GM18517 (cell line): ENCODE measurements at regions not wholly inside any gene's neighbourhood (a gene's known extent, or its start where the extent isn't known, plus 50 kb on each side); places are given as distances from the start of the nearest gene placed in this dataset.

Experiments
- ATAC-seq: cut with Tn5 transposase; IDR thresholded peaks from one replicate; pipeline ENCODE4 v1.9.1; 2021; ENCODE audit warnings: mild to moderate bottlenecking, moderate library complexity; ENCODE audit not compliant: unreplicated experiment

GRCh38 chr10:88194041-88194887 lies 330.8 kb downstream of the PTEN start:
- ATAC-seq: no peak

- ATAC-seq: no peak
These were observed 331.5 kb downstream of the PTEN start for GRCh38 chr10:88194961-88195367.

- no peak for ATAC-seq
These were observed 332.4 kb downstream of the PTEN start for GRCh38 chr10:88195841-88196240.

- ATAC-seq: no peak
These were observed 332.9 kb downstream of the PTEN start for GRCh38 chr10:88196291-88196690.

GRCh38 chr10:88198023-88198422 lies 334.6 kb downstream of the PTEN start:
- no peak for ATAC-seq

- ATAC-seq: no peak
These were observed 337.0 kb downstream of the PTEN start for GRCh38 chr10:88200312-88201032.

- ATAC-seq: no peak
These were observed 342.5 kb downstream of the PTEN start for GRCh38 chr10:88205842-88206446.

- ATAC-seq: no peak
These were observed 343.7 kb downstream of the PTEN start for GRCh38 chr10:88207121-88207546.

GRCh38 chr10:88209231-88209630 lies 345.8 kb downstream of the PTEN start:
- no peak for ATAC-seq

GRCh38 chr10:88209837-88210561 lies 346.6 kb downstream of the PTEN start:
- no peak for ATAC-seq

GRCh38 chr10:88211230-88211629 lies 347.8 kb downstream of the PTEN start:
- ATAC-seq: no peak

GRCh38 chr10:88212069-88212468 lies 348.6 kb downstream of the PTEN start:
- no peak for ATAC-seq

GRCh38 chr10:88213065-88213605 lies 349.7 kb downstream of the PTEN start:
- ATAC-seq: no peak

- ATAC-seq: no peak
These were observed 353.6 kb downstream of the PTEN start for GRCh38 chr10:88216976-88217375.

- no peak for ATAC-seq
These were observed 354.9 kb downstream of the PTEN start for GRCh38 chr10:88218362-88218761.

- no peak for ATAC-seq
These were observed 356.3 kb downstream of the PTEN start for GRCh38 chr10:88219753-88220152.

GRCh38 chr10:88221010-88221973 lies 357.9 kb downstream of the PTEN start:
- no peak for ATAC-seq

GRCh38 chr10:88222881-88223280 lies 359.5 kb downstream of the PTEN start:
- no peak for ATAC-seq
